Epithelial cell of esophagus (primary cell): ENCODE measurements at regions not wholly inside any gene's neighbourhood (a gene's known extent, or its start where the extent isn't known, plus 50 kb on each side); places are given as distances from the start of the nearest gene placed in this dataset.

Source experiments
- DNase-seq: peaks from one replicate; pipeline ENCODE4 v3.0.0; 2010; ENCODE audit warnings: low read depth
- H3K4me3 ChIP-seq: 2 replicates; pipeline ENCODE4 v1.5.1; 2011; ENCODE audit warnings: mild to moderate bottlenecking, low read length, control low read depth
- TF ChIP-seq, protein P1 (sequence below): IDR thresholded peaks from 2 replicates; pipeline ENCODE4 v1.5.1; 2011; ENCODE audit warnings: low read depth, mild to moderate bottlenecking, low read length, control low read depth, inconsistent platforms; ENCODE audit not compliant: insufficient read depth; ENCODE audit errors: missing control alignments

DNA sequence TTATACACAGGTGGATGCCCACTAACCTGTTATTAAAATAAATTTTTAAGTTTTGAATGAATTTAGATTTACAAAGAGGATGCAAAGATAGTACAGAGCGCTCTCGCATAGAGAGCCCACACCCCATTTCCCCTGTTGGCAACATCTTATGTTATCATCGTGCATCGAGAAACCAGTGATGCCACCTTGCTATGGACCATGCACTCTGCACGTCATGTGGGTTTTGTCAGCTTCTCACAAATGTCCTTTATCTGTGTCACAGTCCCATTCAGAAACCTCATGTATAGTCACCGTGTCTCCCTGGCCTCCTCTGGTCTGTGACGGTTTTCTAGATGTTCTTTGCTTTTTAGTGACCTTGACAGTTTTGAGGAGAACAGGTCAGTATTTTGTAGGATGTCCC lies 60.0 kb downstream of the ING1 start:
- no peak overlapping the region for H3K4me3 ChIP-seq
- TF ChIP-seq, protein P1, sequence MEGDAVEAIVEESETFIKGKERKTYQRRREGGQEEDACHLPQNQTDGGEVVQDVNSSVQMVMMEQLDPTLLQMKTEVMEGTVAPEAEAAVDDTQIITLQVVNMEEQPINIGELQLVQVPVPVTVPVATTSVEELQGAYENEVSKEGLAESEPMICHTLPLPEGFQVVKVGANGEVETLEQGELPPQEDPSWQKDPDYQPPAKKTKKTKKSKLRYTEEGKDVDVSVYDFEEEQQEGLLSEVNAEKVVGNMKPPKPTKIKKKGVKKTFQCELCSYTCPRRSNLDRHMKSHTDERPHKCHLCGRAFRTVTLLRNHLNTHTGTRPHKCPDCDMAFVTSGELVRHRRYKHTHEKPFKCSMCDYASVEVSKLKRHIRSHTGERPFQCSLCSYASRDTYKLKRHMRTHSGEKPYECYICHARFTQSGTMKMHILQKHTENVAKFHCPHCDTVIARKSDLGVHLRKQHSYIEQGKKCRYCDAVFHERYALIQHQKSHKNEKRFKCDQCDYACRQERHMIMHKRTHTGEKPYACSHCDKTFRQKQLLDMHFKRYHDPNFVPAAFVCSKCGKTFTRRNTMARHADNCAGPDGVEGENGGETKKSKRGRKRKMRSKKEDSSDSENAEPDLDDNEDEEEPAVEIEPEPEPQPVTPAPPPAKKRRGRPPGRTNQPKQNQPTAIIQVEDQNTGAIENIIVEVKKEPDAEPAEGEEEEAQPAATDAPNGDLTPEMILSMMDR: no peak
- DNase-seq: no peak

DNA sequence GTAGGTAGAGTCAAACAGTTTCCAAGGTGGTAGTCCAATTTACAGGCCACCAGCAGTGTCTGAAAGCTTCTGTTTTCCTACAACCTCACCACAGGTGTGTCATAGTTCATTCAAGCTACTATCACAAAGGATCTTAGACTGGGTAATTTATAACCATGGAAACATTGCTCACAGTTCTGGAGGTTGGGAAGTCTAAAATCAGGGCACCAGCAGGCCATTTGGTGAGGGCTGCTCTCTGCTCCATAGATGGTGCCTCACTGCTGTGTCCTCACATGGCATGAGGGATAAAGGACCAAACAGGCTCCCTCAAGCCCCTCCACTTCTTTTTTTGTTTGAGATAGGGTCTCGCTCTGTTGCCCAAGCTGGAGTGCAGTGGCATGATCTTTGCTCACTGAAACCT lies 60.6 kb downstream of the ING1 start:
- no peak overlapping the region for H3K4me3 ChIP-seq
- no peak for DNase-seq
- TF ChIP-seq, protein P1: no peak

DNA sequence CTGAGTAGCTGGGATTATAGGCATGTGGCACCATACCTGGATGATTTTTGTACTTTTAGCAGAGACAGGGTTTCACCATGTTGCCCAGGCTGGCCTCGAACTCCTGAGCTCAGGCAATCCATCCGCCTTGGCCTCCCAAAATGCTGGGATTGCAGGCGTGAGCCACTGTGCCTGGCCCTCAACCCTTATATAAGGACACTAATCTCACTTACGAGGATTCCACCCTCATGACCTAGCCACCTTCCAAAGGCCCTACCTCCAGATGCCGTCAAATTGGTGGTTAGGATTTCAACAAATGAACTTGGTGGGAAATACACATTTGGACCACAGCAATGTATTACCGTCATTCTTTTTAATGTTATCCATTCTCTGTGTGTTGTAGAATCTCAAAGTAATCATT lies 61.0 kb downstream of the ING1 start:
- TF ChIP-seq, protein P1: no peak
- no peak overlapping the region for H3K4me3 ChIP-seq
- DNase-seq: no peak

DNA sequence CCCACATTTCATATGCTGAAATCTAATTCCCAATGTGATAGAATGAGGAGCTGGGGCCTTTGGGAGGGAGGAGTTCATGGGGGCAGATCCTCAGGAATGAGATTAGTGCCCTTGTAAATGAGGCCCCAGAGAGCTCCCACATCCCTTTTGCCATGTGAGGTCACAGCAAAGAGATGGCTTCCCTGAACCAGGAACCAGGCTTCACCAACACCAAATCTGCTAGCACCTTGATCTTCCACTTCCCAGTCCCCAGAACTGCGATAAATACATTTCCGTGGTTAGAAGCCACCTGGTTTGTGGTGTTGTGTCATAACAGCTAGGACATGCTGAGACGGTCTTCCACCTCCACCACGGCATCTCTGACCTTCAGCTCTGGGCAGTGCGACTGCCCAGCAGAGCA lies 62.1 kb downstream of the ING1 start:
- TF ChIP-seq, protein P1: no peak
- no peak for DNase-seq
- H3K4me3 ChIP-seq: no peak overlapping the region

DNA sequence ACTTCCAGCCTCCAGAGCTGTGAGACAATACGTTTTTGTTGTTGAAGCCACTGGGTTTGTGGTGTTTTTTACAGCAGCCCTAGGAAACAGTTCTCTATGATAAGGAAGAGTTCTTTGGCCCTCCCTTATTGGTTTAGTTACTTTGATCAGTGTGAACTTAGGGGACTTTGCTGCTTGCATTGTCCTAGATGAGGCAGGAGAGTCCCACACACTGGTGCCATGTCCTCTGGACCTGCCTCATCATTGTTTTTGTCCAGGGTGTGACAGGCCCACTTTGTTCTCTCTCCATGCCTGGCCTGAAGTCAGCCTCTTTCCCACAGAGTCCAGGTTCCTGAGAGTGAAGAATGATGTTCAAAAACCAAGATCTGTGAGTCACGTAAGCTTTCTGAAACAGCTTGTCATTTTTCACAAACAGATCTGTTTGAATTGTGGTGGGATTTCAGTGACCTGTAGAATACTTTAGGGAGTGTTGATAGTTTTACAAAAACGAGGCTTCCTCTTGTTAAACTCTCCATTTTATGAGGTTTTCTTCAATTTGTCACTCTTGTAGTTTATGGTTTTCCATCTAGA lies 63.8 kb downstream of the ING1 start:
- no peak for DNase-seq
- no peak overlapping the region for H3K4me3 ChIP-seq
- TF ChIP-seq, protein P1: no peak

DNA sequence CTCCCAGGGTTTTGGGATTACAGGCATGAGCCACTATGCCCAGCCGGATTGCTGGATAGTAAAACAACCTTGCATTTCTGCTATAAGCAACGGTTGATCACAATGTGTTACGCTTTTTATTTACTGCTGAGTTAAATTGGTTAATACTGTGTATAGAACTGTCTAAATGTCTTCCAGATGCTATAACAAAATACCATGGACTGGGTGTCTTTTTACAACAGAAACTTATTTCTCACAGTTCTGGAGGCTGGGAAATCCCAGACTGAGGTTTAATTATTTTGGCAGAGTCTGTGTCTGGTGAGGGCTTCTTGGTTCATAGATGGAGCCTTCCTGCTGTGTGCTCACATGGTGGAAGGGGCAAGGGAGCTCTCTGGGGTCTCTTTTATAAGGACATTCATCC lies 65.5 kb downstream of the ING1 start:
- TF ChIP-seq, protein P1: no peak
- DNase-seq: no peak
- no peak overlapping the region for H3K4me3 ChIP-seq

DNA sequence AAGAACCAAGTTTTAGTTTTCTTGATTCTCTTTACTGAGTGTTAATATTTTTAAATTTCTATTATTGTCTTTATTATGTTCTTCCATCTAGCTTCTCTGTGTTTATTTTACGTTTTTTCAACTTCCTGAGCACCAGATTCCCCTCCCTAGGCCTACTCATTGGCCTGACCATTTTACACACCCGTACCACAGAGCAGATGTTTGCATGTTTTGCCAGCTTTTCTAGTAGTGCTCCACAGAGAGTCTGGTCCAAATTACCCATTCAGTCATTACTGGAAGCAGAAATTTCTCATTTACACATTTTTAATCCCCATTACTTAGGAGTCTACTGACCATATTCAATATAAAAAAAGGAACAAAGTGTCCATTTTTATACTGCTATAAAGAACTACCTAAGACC lies 66.9 kb downstream of the ING1 start:
- no peak overlapping the region for H3K4me3 ChIP-seq
- TF ChIP-seq, protein P1: no peak
- no peak for DNase-seq
